Erythroblast (primary cell): ENCODE measurements at regions not wholly inside any gene's neighbourhood (a gene's known extent, or its start where the extent isn't known, plus 50 kb on each side); places are given as distances from the start of the nearest gene placed in this dataset.

Source experiments
- GATA1 ChIP-seq: IDR thresholded peaks from 2 replicates; pipeline ENCODE4 v1.6.1; 2011; ENCODE audit warnings: low read depth, mild to moderate bottlenecking, control low read depth, low read length, moderate library complexity
- POLR2A ChIP-seq: IDR thresholded peaks from 2 replicates; pipeline ENCODE4 v1.6.1; 2011; ENCODE audit warnings: mild to moderate bottlenecking, low read length

- no peak for TF ChIP-seq POLR2A
- no peak for TF ChIP-seq GATA1
These were observed 161.8 kb upstream of the GGTLC1 start for GRCh38 chr20:24150406-24150805.
